ENCODE measurements at regions not wholly inside any gene's neighbourhood (a gene's known extent, or its start where the extent isn't known, plus 50 kb on each side); places are given as distances from the start of the nearest gene placed in this dataset.
"Not testable (repeated sequence)": the region's sequence is repeated elsewhere in the genome, so short reads cannot be mapped to it uniquely, and the experiment has no call there.

GRCh38 chr20:54848984-54849538 is 373.7 kb downstream of the DOK5 start:
- no peak for DNase-seq (ENCODE audit: low read depth)

DNA sequence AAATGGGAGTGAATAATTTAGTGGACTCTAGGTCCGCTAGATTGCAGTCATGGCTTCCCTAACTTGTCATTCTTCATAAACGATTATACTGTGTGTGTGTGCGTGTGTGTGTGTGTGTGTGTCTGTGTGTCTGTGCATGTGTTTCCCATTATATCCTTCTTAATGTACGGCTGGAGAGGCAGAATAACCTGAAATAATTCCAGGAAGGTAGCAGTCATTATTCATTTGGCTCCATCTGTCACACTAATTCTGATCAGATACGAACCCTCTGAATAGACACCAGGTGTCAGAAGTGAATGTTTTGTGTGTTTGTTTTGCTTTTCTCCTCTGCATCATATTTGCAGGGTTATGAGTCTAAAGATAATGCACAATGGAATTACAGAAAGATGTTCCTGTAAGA is 372.9 kb downstream of the DOK5 start:
- no peak for DNase-seq (ENCODE audit: low read depth)

DNA sequence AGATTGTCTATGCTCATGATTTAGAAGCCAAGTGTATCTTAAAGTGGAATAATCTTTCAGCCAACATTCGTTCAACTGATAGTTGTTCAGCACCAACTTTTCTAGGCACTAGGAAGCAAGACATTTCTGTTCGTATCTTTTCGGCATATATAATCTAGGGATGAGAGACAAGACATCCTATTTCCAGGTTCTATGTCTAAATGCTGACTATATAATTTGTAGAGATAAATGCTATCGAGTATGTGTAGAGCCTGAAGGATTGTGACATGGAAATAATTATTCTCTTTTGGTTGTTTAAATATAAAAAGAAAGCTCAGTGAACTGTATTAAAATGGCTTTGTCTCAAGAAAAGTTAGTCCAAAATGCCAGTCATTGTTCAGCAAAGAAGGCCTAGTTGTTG is 371.6 kb downstream of the DOK5 start:
- no peak for DNase-seq (ENCODE audit: low read depth)

DNA sequence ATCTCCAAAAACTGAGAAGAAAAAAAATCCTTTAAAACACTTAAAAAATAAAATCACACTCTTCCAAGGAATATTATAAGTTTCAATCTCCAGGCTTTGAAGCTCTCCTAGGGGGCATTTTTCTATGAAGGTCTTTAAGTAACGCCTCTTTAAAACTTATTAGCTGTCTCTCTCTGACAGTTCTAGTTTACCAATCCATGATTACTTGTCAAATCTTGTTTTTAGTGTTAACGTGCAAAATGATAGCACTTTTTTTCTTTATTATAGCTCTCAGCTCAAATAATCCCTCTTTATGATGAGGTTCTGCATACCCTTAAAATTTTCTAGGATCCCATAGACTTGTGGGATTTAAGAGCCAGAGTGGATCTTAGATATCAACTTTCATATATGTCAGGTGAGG is 369.0 kb downstream of the DOK5 start:
- DNase-seq (ENCODE audit: low read depth): no peak

- DNase-seq (ENCODE audit: low read depth): no peak
Observed at GRCh38 chr20:54843865-54844264, 368.5 kb downstream of the DOK5 start.

DNA sequence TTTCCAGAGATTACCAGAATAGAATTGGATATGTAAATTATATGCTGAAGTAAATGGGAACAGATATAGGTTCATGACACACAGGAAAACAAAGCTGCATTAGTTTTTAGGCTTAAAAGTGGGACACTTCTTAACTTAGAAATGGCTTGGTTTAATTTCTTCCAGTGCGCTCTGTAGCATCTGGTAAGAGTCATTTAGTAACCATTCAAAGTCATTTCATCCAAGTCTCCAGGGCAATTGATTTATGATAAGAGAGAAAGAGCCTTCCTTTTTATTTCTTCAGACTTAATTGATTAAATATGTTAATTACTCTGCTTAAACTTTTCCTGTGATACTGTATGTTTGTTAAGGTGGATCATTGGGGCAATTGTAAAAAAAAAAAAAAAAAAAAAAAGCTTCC is 368.0 kb downstream of the DOK5 start:
- no peak for DNase-seq (ENCODE audit: low read depth)

DNA sequence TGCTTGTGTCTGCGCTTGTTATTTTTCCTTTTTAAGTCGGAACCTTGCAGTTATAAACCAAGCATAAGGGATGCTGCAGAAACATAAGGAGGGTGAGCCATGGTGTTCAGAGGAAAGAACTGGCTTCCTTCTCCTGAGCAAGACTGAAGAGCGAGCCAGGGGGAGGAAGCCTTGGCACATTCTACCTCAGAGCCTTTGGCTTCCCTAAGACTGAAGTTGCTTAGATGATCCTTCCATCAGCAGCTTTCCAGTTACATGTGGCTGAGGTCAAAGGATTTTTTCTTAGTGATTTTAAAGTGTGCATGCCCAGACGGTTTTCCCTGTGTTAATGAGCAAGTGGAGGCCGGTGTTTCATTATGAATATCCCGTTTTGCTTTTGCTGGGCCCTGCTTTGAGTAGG is 363.8 kb downstream of the DOK5 start:
- DNase-seq (ENCODE audit: low read depth): no peak

- DNase-seq (ENCODE audit: low read depth): no peak
Observed at GRCh38 chr20:54837226-54837625, 361.8 kb downstream of the DOK5 start.

GRCh38 chr20:54822386-54822785 is 347.0 kb downstream of the DOK5 start:
- no peak for DNase-seq (ENCODE audit: low read depth)

- no peak for DNase-seq (ENCODE audit: low read depth)
Observed at GRCh38 chr20:54820392-54820791, 345.0 kb downstream of the DOK5 start.

DNA sequence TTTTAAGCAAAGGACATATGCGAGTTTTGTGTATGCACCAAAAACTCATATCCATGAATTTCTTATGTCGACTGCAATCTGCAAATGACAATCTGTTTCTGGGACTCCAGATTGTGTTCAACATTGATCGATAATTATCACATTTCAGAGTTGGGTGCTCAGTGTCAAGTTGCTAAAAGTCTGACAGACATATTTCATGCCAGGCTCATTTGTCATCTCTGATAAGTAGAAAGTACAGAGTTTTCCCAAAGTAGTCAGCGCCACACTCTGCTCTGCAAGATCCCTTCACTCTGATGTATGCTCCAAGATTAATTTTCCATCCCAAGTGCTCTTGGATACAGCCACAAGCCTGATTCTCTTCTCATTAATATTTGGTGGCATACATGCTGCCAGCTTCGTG is 331.1 kb downstream of the DOK5 start:
- DNase-seq (ENCODE audit: low read depth): no peak

DNA sequence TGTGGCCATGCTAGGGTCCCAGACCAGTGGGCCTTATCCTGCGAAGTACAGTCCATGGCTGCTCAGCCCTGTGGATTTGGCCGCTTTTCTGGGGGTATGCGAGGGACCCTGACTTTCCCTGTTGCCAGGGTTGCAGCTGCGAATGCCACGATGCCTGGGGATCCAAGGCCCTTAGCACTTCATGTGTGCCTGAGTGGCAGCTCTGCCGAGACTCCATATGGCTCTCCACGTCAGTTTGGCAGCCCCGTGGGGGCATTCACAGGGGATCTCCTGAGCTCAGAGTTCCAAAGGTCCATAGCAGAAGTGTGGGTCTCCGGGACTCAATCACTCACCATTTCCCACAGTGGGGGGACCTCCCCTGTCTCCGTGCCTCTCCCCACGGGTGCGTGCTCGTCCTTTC is 319.5 kb downstream of the DOK5 start:
- DNase-seq (ENCODE audit: low read depth): no peak

- no peak for DNase-seq (ENCODE audit: low read depth)
Observed at GRCh38 chr20:54794110-54794509, 318.7 kb downstream of the DOK5 start.

- DNase-seq (ENCODE audit: low read depth): no peak
Observed at GRCh38 chr20:54793291-54793992, 318.0 kb downstream of the DOK5 start.

- no peak for DNase-seq (ENCODE audit: low read depth)
Observed at GRCh38 chr20:54792688-54793087, 317.3 kb downstream of the DOK5 start.

DNA sequence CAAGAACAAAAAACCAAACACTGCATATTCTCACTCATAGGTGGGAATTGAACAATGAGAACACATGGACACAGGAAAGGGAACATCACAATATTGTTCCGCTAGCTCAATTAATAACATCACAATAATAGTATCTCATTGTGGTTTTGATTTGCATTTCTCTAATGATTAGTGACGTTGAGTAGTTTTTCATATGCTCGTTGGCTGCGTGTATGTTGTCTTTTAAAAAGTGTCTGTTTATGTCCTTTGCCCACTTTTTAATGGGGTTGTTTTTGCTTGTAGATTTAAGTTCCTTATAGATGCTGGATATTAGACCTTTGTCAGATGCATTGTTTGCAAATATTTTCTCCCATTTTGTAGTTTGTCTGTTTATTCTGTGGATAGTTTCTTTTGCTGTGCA is 312.9 kb downstream of the DOK5 start:
- not testable (repeated sequence) for DNase-seq (ENCODE audit: low read depth)

- DNase-seq (ENCODE audit: low read depth): not testable (repeated sequence)
Observed at GRCh38 chr20:54782758-54783157, 307.4 kb downstream of the DOK5 start.

DNA sequence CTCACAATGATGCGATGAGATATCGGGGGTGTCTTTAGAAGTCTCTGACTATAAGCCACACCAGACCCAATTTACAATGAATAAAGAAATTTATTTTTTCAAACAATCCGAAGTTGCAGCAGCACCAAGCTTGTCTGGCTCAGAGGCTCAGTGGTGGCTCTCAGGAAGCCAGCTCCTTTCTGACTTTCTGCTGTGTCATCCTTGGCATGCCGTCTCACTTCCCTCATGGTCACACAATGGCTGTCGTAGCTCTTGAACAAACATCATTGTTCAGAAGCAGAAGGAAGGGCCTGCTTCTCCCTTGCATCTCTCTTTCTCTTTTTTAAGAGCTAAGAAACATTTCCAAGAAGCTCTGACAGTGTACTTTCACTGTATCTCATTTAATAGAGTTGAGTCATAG is 299.0 kb downstream of the DOK5 start:
- DNase-seq (ENCODE audit: low read depth): no peak

DNA sequence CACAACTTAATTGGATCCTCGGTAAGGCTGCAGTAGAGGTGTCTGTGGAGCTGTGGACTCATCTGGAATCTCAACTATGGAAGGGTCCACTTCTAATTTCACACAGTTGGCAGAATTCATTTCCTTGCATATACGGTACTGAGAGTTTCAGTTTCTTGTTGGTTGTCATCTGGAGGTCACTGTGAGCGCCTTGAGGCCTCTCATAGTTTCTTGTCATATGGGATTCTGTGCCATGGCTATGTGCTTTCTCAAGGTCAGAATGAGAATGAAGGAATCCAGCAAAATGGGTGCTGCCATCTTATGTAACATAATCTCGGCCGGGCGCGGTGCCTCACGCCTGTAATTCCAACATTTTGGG is 298.2 kb downstream of the DOK5 start:
- no peak for DNase-seq (ENCODE audit: low read depth)

- DNase-seq (ENCODE audit: low read depth): no peak
Observed at GRCh38 chr20:54772893-54773642, 297.7 kb downstream of the DOK5 start.

DNA sequence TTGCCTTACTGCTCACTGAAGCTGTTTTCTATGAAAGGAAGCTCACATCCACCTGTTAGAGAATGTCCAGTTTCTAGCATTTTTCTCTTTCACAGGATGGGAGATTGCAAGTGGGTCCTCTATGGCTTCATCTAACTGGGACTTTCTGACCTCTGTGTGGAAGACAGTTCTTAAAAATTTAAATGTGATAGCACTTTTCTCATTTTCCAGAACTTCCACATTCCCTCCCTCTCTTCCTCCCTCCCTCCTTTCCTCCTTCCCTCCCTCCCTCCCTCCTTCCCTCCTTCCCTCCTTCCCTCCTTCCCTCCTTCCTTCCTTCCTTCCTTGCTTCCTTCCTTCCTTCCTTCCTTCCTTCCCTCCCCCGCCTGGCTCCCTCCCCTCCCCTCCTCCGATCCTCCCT is 291.1 kb downstream of the DOK5 start:
- DNase-seq (ENCODE audit: low read depth): no peak

GRCh38 chr20:54763366-54763765 is 288.0 kb downstream of the DOK5 start:
- no peak for DNase-seq (ENCODE audit: low read depth)

DNA sequence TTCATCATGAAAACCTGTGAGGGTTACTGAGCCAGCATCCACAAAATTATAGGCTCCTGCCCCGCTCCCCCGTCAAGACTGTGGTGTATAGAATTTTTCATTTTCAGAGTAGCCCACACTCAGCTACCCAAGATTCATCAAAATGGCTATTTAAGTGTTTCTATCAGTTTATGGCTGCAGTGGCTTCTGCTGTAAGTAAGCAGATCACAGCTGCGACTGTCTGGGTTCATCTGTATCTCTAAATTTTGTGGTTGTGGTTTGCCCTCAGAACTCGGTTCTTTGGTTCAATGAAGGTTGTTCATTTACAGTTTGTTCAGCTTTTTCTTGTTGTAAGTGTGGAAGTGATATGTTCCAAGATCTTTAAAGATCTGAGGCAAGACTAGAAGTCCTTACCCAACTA is 284.2 kb downstream of the DOK5 start:
- DNase-seq (ENCODE audit: low read depth): no peak
